RWPE2 (cell line): ENCODE measurements at regions not wholly inside any gene's neighbourhood (a gene's known extent, or its start where the extent isn't known, plus 50 kb on each side); places are given as distances from the start of the nearest gene placed in this dataset.

Source experiments
- ATAC-seq: fragments of 200-7000 bp; cut with Tn5 transposase; 3 replicates; pipeline ENCODE4 v1.9.1; 2021; ENCODE audit warnings: low read depth
- DNase-seq: peaks from one replicate; pipeline ENCODE4 v3.0.0-alpha.2; 2020; ENCODE audit warnings: low spot score
- H3K27ac ChIP-seq: fragments of 450-650 bp; 2 replicates; pipeline ENCODE4 v1.5.1; 2017; ENCODE audit warnings: mild to moderate bottlenecking; ENCODE audit not compliant: poor library complexity, severe bottlenecking
- H3K27me3 ChIP-seq: fragments of 250-450 bp; sonication (Bioruptor Pico); 2 replicates; pipeline ENCODE4 v1.5.1; 2021; ENCODE audit warnings: mild to moderate bottlenecking, moderate library complexity; ENCODE audit not compliant: insufficient read depth, poor library complexity, severe bottlenecking
- H3K36me3 ChIP-seq: fragments of 250-450 bp; sonication (Bioruptor Pico); 2 replicates; pipeline ENCODE4 v1.5.1; 2020; ENCODE audit warnings: low read depth, mild to moderate bottlenecking, moderate library complexity
- H3K4me1 ChIP-seq: fragments of 250-450 bp; sonication (Bioruptor Pico); 2 replicates; pipeline ENCODE4 v1.5.1; 2021; ENCODE audit warnings: mild to moderate bottlenecking, moderate library complexity; ENCODE audit not compliant: insufficient read depth, poor library complexity, severe bottlenecking
- H3K4me3 ChIP-seq: fragments of 250-450 bp; sonication (Bioruptor Pico); 2 replicates; pipeline ENCODE4 v1.5.1; 2021; ENCODE audit warnings: mild to moderate bottlenecking, moderate library complexity; ENCODE audit not compliant: severe bottlenecking
- H3K9me3 ChIP-seq: fragments of 250-450 bp; sonication (Bioruptor Pico); 2 replicates; pipeline ENCODE4 v1.5.1; 2021; ENCODE audit warnings: mild to moderate bottlenecking, moderate library complexity; ENCODE audit not compliant: severe bottlenecking
- CTCF ChIP-seq: fragments of 450-650 bp; IDR thresholded peaks from one replicate; pipeline ENCODE4 v1.5.1; 2017; ENCODE audit warnings: mild to moderate bottlenecking, moderate library complexity; ENCODE audit not compliant: poor library complexity, severe bottlenecking

- Histone ChIP-seq H3K4me3 (no peak overlapping the region), H3K27me3 (no peaks in the 10 kb centered on the region), H3K36me3 (no peaks in the 10 kb centered on the region), H3K4me1 (no peaks in the 10 kb centered on the region), H3K27ac (no peak overlapping the region), H3K9me3 (no peaks in the 10 kb centered on the region)
- ATAC-seq = no peak
- no peak for TF ChIP-seq CTCF
- no peak for DNase-seq
Measured at GRCh38 chr2:8065191-8065590, 616.7 kb upstream of the ID2 start.

DNA sequence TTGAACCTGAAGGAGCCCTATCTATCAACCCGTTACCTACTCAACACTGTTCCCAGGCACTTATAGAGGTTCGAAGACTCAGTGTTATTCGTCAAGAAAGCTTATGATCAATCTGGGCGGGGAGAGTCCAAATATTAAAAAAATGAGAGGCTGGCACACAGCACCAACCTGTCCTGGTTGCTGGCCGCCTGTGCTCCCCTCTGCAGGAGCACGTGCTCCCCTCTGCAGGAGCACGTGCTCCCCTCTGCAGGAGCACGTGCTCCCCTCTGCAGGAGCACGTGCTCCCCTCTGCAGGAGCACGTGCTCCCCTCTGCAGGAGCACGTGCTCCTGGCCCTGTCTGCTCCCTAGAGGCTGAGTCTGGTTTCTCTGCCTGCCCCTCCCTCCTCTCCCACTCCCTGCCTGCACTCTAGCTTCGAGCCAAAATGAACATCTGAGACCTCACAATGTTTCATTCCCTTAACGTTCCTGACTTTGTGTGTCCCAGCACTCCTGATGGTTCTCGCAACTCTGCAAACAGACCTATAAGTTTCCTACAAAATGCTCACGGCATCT lies 614.0 kb upstream of the ID2 start:
- H3K27me3 ChIP-seq = no peaks in the 10 kb centered on the region
- ATAC-seq = no peak
- no peaks in the 10 kb centered on the region for H3K9me3 ChIP-seq
- no peak overlapping the region for H3K4me3 ChIP-seq
- DNase-seq = no peak
- H3K27ac ChIP-seq = no peak overlapping the region
- H3K4me1 ChIP-seq = no peaks in the 10 kb centered on the region
- H3K36me3 ChIP-seq = no peaks in the 10 kb centered on the region
- TF ChIP-seq CTCF = no peak

- H3K27ac ChIP-seq = no peak overlapping the region
- H3K4me1 ChIP-seq = no peaks in the 10 kb centered on the region
- no peak overlapping the region for H3K4me3 ChIP-seq
- H3K9me3 ChIP-seq = no peaks in the 10 kb centered on the region
- no peaks in the 10 kb centered on the region for H3K27me3 ChIP-seq
- DNase-seq = no peak
- ATAC-seq = no peak
- TF ChIP-seq CTCF = no peak
- H3K36me3 ChIP-seq = no peaks in the 10 kb centered on the region
Measured at GRCh38 chr2:8072907-8073306, 608.9 kb upstream of the ID2 start.

GRCh38 chr2:8073916-8074315 lies 607.9 kb upstream of the ID2 start:
- no peak for TF ChIP-seq CTCF
- Histone ChIP-seq H3K27ac (no peak overlapping the region), H3K4me1 (no peaks in the 10 kb centered on the region), H3K27me3 (no peaks in the 10 kb centered on the region), H3K9me3 (no peaks in the 10 kb centered on the region), H3K4me3 (no peak overlapping the region), H3K36me3 (no peaks in the 10 kb centered on the region)
- ATAC-seq (no peak), DNase-seq (no peak)

DNA sequence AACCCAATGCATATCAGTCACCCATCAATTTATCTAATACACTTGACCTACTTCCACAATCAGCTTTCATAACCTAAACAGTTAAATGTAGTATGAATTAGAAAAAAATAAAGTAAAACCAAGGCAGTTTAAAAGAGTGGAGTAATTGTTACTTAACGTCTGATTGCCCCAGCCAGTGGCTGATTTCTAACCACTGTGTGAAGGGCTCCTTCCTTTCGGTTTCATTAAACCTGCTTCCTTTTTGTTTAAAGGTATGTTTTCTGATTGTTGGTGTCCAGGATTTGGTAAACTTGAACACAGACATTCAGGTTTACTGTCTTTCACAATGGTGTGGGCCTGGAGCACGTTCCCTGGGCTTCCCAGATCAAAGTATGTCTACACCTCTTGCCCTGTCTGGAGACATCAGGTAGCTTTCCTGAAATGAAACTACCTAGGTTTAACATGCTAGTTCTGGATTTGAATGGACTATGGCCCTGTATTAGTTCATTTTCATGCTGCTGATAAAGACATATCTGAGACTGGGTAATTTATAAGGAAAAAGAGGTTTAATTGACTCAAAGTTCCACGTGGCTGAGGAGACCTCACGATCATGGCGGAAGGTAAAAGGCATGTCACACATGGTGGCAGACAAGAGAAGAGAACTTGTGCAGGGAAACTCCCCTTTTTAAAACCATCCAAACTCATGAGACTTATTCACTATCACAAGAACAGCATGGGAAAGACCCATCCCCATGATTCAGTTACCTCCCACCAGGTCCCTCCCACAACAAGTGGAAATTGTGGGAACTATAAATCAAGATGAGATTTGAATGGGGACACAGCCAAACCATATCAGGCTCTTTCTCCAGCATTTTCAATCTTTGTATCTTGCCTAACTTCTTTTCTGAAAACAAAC lies 605.2 kb upstream of the ID2 start:
- no peaks in the 10 kb centered on the region for H3K36me3 ChIP-seq
- H3K27ac ChIP-seq = no peak overlapping the region
- H3K9me3 ChIP-seq = peaks cover 2% of the 10 kb centered on the region
- H3K4me1 ChIP-seq = no peaks in the 10 kb centered on the region
- ATAC-seq (no peak), DNase-seq (no peak)
- no peaks in the 10 kb centered on the region for H3K27me3 ChIP-seq
- no peak for TF ChIP-seq CTCF
- no peak overlapping the region for H3K4me3 ChIP-seq
